Left colon (tissue), 2 donors: ENCODE measurements at regions not wholly inside any gene's neighbourhood (a gene's known extent, or its start where the extent isn't known, plus 50 kb on each side); places are given as distances from the start of the nearest gene placed in this dataset.
"Not testable (repeated sequence)": the region's sequence is repeated elsewhere in the genome, so short reads cannot be mapped to it uniquely, and the experiment has no call there.

ENCODE experiments used
- ATAC-seq: fragments of 200-7000 bp; cut with Tn5 transposase; one replicate; pipeline ENCODE4 v1.9.1; 2020; ENCODE audit warnings: mild to moderate bottlenecking, moderate library complexity
- DNase-seq, 2 donors: peaks; one replicate each; pipeline ENCODE4 v3.0.0-alpha.2; 2020
- intact Hi-C, 2 donors: fragments of 100-400 bp; cut with DNase I in 1 of 2; cut with micrococcal nuclease in 1 of 2; formaldehyde crosslinking; loops; one replicate each; pipeline versions ENCODE4 v1.11.2 to v1.14.0; 2022; cut with DNase I, micrococcal nuclease
- donor health status: DM: no; HTN: no; CAD: no.
- donor health status: DM: yes; HTN: yes; CAD: no.

DNA sequence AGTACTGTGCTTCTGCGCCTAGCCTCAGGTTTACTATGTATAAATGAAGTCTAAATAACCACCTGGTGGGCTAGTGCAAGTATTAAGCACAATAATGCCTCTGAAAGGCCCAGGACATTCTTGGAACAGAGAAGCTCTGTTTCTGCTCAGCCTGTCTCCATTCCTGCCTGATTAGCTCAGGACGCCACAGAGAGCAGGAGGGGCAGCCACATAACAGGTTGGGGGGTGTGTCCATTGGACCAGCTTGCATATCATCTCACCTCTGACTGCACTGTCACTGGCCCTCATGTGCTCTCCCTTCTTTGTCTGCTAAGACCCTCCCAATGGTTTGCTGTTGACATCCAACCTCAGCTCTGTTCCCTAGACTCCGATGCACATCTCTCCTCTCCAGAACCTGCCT lies 52.8 kb upstream of the IKZF1 start:
- intact Hi-C loops = no loop called here
- ATAC-seq = no peak
- DNase-seq = no peak

DNA sequence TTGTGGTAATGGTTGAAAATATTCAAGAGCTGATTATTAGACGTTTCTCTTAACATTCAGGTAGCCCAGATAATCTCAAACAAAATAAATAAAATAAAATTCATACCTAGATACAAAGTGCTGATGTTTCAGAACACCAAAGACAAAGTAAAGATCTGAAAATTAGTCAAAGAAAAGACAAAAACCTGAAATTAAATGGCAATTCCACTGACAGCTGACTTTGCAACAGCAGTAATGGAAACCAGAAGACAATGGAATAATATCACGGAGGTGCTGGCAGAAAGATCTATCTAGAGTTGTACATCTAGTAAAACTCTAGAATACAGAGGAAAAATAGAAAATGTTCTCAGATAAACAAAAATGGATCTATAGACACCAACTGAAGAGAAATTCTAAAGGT lies 58.0 kb upstream of the IKZF1 start:
- intact Hi-C loops = no loop called here

DNA sequence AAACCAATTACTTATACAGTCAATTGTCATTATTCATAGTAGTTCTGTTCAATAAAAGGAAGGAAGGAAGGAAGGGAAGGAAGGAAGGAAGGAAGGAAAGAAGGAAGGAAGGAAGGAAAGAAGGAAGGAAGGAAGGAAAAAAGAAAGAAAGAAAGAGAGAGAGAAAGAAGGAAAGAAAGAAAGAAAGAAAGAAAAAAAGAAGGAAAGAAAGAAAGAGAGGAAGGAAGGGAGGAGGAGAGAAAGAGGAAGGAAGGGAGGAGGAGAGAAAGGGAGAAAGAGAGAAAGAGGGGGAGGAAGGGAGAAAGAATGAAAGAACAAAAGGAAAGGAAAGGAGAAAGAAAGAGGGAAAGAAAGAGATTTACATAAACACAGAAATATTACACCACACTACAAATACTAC lies 62.4 kb upstream of the IKZF1 start:
- intact Hi-C loops, ATAC-seq, DNase-seq: not testable (repeated sequence)

More for the DNA sequence above, 58.0 kb upstream of the IKZF1 start:
- no peak for ATAC-seq
- DNase-seq = no peak

DNA sequence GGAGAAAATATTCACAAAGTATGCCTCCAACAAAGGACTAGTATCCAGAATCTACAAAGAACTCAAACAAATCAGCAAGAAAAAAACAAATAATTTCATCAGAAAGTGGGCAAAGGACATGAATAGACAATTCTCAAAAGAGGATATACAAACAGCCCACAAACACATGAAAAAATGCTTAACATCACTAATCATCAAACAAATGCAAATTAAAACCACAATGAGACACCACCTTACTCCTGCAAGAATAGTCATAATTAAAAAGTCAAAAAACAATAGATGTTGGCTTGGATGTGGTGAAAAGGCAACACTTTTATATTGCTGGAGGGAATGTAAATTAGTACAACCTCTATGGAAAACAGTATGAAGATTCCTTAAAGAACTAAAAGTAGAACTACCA lies 63.8 kb upstream of the IKZF1 start:
- ATAC-seq = not testable (repeated sequence)

DNA sequence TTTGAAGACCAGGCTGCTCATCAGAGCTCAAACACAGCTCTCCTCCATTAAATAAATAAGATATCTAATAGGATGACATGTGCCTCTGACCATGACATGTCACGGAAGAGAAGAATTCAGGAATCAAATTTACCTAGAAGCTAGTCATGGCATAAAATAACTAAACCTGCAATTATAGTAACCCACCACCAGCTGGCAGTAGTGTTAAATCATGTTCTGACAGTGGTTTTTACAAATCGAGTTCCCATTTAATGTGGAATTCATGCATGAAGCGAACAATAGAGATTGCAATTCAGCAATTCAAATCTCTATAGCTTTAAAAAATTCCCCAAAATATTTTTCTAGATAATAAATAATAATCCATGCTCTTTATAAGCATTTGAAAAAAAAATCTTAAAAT lies 74.6 kb upstream of the IKZF1 start:
- ATAC-seq = no peak
- no peak for DNase-seq
- intact Hi-C loops = no loop called here

More for the DNA sequence above, 63.8 kb upstream of the IKZF1 start:
- intact Hi-C loops, DNase-seq: not testable (repeated sequence)

DNA sequence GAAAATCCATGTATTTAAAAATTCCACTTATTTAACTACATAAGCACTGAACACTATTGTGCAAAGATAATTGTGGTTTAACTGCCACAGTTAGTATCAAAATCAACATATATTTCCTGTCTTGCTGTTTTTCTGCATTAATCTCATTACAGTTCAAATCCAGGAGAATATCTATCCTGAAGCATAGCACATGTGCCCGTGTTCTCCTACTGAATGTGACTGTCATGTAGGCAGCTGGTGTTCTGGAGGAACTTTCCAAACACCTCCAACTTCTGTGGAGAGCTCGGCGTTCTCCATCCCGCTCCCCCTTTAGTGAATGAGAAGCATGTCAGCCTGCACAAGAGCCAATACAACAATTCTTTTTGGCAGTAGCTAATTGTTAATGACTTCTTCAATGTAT lies 76.4 kb upstream of the IKZF1 start:
- DNase-seq (no peak), ATAC-seq (no peak)

DNA sequence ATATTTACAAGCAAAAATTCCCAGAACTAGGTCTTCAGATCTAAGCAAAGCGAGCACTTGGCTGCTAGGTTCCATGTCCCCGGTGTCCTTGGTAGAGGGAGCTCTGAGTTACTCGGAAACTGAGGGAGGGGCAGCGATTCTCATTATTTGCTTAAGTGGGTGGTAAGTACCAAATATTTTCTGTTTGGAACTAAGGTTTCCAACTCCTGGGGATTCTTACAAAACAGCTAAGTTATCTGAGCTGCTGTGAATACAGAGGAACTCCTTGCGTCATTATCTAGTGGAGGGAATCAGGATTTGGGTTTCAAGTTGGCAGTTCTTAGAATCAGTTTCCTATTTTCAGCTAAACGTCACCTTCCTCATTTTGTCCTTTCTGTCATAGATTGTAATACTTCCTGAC lies 76.8 kb upstream of the IKZF1 start:
- ATAC-seq (no peak), DNase-seq (no peak)
- intact Hi-C loops = no loop called here

More for the DNA sequence above, 76.4 kb upstream of the IKZF1 start:
- intact Hi-C loops = no loop called here

DNA sequence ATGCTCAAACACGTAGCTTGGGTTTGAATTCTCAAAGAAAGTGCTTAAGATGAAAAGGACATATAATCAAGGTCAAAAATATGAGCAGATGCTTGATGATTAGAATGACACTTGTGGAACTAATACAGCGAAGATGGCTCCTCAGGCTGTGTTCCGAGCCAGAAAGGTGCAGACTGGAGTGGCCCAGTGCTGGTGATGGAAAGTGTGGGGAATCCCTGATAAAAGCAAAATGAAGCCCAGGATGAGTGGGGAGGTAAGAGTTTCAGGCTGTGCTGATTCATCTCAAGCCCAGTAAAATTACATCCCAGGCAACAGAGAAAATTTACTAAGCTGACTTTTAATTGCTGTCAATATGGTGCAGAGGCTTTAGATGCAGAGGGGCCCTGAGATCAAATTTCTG lies 77.8 kb upstream of the IKZF1 start:
- intact Hi-C loops = no loop called here
- no peak for DNase-seq
- ATAC-seq = no peak

DNA sequence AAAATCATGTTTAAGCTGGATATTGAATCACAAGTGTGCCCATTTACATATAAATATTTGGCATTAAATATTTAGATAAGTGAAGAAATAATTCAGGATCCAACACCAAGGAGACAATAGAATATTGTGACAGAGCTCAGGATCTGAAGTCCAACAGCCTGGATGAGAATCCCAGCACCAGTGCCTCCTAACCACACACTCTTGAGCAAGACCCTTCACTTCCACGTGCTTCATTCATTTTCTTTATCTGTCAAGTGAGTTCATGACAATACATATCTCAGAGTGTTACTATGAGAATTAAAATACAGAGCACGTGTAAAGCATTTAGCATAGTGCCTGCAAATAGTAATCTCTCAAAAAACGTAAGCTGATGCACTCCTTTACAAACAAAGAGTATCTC lies 78.4 kb upstream of the IKZF1 start:
- intact Hi-C loops = no loop called here
- DNase-seq (no peak), ATAC-seq (no peak)

DNA sequence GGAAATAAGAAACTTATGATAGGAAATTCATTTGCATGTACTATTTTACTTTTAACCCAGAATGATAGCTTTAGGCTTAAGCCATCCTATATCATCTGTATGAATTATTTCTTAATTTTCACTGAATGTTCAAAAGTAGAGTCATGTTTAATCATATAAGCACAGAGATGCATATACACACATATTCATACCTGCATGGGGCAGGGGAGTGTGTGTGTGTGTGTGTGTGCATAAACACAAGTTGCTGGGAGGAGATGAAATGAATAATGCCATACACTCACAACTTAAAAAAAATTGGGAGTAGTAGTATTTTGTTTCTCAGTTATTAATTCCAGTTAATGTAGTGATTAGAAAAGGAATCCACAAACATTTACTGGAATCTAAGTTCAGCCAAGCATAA lies 83.1 kb upstream of the IKZF1 start:
- DNase-seq (no peak), ATAC-seq (no peak)
- intact Hi-C loops = no loop called here

DNA sequence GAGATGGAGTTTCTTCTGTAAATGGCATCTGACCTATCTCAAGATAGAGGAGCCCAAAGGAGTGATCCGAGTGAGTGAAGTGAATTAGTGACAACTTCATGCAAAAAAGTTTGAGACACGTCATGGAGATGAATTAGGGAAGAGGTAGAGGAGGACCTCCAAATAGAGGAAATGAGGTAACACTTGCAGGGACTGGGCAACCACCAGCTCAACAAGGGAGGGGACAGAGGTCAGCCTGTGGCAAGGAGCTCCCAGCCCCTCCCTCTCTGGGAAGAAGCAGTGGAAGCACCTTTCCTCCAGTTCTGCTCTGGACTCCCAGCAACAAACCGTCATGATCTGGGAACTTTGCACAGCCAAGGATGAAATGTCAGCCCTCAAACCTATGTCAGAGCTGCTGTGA lies 83.5 kb upstream of the IKZF1 start:
- intact Hi-C loops = no loop called here
- DNase-seq = no peak
- ATAC-seq = no peak

DNA sequence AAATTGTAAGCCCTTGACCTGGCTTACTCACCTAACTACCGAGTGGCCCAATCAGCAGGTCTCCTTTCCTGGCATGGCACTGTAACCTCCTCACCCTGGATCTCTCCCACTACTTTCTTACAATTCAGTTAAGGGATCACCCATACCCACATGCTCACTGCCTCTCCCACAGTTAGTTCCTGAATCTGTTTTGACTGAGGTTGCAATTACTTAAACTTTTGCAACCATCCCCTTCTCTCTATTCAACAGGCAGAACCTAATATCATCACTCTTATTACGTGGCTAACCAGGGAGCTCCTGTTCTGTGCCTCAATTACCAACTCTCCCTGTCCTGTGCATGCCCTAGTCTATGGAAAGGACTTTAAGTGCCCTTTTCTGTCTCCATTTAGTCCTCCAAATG lies 84.2 kb upstream of the IKZF1 start:
- ATAC-seq (no peak), DNase-seq (no peak)
- intact Hi-C loops = no loop called here

DNA sequence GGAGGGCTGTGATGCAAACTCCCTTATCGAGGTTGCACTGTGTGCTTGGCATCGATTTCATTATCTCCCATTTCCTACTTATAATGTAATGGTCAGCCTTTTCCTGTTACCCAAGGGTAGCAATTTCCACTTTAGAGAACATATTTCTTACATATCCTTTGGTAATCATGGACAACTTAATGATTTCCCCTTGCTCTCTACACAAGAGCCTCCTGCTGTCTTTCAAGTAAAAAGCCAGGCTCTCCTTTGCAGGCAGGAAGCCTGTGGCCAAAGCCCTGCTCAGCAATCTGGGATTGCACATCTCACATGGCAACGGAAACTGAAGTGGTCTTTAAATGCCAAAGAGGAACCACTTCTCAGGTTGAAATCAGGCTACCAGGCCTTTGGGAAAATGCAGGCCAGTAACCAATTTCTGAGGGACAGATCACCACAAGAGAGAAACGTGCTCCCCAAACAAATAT lies 86.7 kb upstream of the IKZF1 start:
- intact Hi-C loops = no loop called here
- DNase-seq (no peak), ATAC-seq (no peak)

DNA sequence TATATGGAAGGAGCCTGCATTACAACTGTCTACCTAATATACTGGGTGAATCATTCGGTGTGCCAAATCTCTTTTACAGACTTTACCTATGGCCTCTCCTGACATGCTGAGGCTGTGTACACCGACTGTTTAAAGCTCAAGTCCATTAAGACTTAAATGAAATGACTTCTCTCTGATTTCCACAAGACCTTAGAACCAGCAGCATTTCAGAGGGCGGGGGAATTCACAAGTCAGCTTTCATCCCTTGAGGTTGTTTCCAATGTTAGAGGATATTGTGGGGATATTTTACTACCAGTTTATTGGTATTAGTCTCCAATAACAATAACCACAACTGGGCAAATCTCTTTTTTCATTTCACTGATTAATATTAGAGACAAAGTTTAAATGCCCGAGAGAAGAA lies 87.1 kb upstream of the IKZF1 start:
- intact Hi-C loops = no loop called here
- DNase-seq (no peak), ATAC-seq (no peak)

DNA sequence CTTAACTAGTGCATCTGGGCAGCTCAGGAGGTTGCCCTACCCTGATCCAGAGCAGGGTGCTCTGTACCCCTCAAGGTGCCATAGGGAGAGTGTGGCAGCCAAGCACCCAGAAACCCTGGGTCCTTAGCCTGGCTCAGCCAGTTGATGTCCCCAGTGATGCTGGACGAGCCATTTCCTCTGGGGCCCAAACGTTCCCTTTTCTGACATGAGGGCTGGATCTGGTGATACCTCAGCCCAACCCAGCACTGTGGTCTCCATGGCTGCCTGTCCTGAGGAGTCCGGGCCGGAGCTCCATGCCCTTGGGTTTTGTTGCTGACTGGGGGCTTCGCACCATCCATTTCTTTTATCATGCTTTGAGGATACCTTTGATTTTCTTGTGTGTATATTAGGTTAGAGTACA lies 87.9 kb upstream of the IKZF1 start:
- DNase-seq = no peak
- no peak for ATAC-seq
- intact Hi-C loops = no loop called here

DNA sequence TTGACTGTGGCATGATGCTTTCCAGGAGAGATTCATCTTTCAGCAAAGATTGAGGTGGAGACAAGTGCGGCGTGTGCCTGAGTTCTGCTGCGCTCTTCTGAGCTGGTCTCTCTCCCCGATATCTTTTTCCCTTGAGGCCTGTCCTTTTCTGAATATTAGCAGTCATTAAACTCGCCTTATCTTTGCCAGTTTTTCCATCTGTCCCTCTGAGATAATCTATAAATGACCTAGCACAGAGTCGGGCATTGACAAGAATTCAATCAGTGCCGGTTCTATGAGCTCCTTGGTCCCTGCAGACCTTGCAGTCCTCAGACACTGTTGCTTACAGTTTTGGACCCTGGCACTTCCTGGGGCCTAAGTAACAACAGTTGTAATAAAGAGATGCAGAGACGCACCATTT lies 89.7 kb upstream of the IKZF1 start:
- intact Hi-C loops = no loop called here
- no peak for DNase-seq
- ATAC-seq = no peak

DNA sequence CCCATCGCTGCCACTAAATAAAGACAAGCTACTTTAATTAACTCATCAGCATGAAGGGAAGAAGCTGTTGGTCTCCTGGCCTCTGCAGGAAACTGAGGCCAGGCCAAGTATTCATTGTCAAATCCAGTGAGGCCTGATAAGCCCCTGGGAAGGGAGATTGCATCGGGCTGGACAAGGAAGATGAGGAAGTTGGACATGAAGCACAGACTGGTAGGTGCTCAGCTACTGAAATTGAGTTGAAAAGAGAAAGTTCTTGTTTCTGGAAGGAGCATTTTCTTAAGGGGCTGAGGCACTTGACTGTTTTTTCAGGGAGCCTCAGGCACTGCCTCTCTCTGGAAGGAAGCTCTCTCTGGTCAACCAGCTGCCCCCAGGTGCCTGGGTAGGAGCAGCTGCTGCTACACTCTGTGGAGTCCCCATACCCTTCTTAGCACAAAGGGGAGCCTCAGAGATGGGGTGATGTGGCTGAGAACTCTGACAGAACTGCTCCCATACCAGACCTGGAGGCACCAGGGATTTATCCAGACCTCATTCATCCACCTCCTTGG lies 90.3 kb upstream of the IKZF1 start:
- intact Hi-C loops = no loop called here

DNA sequence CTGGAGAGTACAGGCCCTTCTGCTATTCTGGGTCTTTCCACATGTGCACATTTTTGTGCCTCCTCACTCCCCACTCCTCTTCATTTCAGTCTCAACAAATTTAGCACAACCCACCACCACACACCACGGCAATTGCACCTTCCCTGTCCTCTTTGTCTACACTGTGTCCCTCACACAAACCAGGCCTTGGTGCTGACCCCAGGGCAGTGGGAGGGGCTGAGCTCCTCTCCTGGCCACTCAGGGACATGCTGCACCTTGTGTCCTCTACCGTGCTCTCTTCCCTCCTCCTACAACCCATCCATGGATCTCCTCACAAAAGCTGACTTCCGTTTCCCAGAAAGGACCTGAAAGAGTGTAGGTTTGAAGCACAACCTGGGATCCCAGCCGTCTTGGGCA lies 90.9 kb upstream of the IKZF1 start:
- no peak for ATAC-seq
- intact Hi-C loops = no loop called here
- DNase-seq = no peak

More for the DNA sequence above, 90.3 kb upstream of the IKZF1 start:
- ATAC-seq (no peak), DNase-seq (no peak)

DNA sequence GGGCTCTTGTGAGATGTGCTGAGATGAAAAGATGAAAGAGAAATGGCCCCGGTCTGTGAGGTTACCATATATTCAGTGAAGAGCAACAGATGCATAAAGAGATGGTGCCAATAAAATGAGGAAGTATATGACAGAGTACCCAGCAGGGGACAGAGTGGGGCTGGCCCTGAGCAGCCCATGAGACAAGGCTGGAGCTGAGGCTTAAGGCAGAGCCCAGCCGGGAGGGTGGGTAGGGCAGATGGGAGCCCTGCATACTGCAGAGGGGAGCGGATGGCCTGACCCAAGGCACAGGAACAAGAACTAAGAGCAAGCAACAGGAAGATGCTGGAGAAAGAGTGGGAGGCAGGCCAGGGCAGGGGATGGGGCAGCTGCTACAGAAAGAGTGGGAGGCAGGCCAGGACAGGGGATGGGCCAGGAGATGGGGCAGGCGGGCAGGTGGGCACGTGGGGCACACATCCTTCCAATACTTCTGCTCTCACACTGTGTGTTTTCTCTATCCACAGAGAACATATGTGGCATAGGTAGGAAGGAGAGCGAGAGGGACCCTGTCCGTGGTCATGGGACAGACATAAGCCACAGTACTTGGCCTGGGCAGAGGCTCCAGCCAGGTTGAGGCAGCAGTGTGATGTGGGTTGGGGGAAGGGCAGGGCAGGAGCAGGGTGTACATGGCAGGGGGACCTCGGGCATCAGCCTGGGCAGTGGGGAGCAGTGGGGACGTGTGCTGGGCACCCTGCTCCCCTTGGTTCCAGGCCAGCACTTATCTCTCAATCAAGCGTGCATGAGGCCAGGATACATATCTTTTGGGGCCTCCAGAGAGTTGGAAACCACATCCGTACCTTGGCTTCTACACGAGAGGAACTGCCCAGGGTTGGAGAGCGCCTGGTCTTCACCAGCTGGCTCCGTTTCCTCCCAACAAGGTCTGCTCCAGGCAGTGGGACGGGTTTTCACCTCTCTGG lies 91.6 kb upstream of the IKZF1 start:
- intact Hi-C loops = no loop called here
- DNase-seq (no peak), ATAC-seq (no peak)

DNA sequence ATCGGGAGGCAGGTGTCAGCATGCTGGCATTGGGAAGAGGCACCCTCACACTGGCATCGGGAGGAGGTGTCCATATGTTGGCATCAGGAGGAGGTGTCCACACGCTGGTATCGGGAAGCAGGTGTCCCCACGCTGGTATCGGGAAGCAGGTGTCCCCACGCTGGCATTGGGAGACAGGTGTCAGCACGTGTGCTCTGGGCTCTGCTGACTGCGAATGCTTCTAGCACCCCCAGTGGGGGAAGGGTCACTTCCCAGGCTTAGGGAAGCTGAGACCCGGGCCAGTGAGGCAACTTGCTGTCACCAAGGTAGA lies 92.5 kb upstream of the IKZF1 start:
- intact Hi-C loops = no loop called here
- no peak for ATAC-seq

More for the DNA sequence above, 92.5 kb upstream of the IKZF1 start:
- DNase-seq = no peak
